ENCODE measurements at regions not wholly inside any gene's neighbourhood (a gene's known extent, or its start where the extent isn't known, plus 50 kb on each side); places are given as distances from the start of the nearest gene placed in this dataset.

DNA sequence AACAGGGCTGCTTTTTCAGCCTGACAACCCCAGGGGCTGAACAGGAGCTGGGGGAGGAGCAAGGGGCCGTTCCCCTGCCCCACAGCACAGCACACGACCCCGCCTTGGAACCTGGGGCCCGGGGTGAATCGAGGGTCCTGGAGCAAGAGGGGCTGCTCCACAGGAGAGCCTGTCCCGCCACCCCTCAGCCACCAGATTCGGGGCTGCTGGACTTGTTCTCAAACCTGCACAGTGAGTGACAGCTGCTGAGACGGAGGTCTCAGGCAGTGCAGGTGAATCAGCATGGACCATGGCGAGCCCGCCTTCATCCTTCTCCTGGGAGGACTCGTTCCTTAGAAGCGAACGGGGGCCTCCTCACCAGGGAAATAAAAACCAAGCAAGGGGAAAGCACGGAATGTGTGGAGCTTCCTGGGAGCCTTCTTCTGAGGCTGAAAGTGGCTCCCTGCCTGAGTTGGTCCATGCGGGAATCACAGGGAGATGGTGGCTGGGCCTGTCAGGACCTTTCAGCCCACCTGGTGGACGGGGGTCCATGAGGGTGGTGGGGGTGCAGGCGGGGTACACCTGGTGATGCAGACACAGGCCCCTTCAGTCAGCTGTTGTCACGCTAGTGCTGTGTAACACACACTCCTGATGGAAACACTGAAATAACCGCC lies 125.4 kb downstream of the SIK1 start:
- DNase-seq, result no peak

DNA sequence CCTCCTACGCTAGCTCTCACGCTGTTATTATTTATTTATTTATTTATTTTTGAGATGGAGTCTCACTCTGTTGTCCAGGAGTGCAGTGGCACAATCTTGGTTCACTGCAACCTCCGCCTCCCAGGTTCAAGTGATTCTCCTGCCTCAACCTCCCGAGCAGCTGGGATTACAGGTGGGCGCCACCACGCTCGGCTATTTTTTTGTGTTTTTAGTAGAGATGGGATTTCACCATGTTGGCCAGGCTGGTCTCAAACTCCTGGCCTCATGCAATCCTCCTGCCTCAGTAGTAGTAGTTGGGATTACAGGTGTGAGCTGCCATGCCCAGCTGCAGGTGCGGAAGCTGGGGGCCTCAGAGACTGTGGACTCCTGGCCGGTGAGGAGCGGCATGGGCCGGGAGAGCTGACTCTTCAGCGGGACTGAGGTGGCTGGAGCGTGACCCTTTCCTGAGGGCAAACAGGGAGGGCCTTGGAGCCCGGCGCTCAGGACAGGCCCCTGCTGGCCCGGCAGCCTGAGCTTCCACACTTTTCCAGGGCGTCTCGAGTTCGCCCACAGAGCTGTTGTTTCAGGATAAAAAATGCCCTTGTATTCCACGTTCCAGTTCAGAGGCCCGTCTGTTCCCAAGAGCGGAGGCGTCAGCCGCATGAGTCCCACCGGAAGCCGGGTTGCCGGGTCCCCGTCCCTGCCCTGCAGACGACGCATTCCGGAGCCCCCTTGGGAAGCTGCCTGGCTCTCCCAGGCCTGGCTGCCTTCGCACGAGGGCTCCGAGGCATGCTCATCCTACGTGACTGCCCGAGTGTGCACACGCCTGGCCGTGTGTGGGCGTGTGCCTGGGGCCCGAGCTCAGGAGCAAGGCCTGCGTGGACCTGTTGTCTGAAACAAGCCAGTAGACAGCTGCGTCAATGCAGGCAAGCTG lies 126.2 kb downstream of the SIK1 start:
- no peak for DNase-seq

DNA sequence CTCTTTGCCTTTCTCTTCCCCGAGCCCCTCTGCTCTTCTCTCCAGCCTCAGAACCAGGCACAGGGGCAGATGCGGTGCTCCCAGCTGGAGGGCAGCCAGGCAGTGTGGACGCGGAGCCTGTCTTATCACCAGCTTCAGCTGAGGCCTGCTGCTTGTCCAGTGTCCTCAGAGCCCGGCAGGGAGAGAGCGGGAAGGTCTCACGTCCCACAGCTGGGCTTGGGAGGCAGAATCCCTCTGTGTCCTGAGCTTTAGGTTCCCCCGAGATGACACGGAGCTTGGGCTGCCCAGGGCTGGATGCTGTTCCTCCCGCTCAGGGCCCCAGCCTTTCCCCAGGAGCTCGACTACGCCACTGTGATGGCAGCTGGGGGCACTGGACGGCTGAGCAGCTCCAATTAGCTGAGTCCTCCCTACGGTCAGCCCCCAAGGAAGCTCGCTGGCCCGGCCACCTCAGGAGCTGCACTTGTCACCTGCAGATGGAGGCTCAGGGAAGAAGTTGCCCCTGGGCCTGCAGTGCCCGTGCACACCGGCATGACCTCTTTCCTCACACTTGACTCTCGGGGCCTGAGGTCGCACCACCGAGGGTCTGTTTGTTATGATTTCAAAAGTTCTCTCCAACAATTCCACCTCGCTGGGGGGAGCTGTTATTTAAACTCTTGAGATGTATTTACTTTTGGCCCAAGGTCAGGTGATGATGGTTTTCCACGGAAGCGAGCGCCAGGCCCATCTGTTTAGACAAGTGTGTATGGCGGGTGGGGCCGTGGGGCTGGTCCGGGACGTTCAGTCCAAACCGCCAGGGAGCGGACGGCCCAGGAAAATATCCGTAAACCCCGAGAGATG lies 127.3 kb downstream of the SIK1 start:
- DNase-seq, result no peak

DNA sequence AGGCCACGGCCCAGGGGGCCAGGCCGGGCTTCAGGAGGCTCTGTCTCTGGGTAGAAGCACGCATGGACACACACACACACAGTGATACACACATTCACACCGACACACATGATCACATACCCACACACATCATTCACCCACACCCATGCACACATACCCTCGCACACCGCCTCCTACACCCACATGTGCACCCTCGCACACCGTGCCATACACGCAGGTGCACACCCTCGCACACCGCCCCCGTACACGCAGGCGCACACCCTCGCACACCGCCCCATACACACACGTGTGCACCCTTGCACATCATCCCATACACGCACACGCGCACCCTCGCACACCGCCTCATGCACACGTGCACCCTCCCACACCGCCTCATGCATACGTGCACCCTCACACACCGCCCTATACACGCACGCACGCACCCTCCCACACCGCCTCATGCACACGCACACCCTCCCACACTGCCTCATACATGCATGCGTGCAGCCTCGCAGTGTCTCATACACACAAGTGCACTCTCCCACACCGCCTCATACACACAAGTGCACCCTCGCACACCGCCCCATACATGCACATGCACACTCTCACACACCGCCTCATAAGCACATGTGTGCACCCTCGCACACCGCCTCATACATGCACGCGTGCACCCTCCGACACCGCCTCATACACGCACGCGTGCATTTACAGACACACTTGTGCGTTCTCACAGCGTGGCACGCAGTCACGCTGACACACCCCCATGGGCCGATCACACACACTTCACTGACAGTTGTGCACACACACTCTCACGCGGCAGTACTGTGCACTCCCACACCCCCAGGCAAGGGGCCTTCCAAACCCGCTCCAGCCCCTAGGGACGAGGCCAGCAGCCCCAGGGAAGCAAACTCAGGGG lies 128.1 kb downstream of the SIK1 start:
- DNase-seq, result no peak

DNA sequence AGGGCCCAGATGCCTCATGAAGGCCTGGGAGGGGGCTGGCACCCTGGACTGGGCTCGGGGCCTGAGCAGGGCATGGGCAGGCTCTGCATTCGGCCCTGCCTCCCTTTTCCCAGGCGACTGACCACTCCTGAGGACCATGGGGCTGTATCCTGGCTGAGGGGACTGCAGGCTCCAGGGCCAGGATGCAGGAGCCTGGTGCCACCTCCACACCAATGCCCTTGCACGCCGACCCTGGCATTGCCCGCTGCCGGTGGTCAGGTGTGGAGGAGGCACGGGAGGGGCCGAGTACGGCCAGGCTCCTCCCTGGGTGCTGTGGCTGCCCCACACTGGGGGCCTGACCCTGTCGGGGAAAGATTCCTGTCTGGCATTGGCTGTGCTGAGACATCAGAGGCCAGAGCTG lies 128.9 kb downstream of the SIK1 start:
- no peak for DNase-seq

DNA sequence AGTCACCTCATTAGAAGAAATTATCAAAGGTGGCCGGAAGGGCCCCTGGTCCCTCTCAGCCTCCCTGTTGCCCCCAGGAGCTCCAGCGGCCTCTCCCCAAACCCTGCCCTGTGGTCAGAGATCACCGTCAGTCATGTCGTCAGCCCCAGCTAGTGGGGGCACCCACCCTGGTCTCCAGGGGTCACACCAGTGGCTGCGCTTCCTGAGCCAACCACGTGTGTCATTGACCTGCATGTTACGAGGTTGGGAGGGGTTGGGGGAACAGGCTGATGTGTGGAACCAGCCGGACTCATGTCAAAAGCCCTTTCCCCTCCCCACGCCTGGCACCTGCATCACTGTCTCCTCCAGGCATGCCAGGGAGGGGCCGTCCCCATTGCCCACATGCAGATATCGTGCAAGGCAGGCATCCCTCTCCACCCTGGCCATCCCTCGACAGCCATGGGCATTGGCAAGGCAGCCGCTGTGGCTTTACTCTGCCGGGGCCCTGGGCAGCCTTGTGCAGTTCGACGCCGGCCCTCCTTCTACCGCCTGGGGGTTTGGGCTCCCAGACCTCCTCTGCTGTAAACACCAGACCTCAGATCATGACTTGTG lies 128.7 kb downstream of the CRYAA start:
- no peak for DNase-seq

DNA sequence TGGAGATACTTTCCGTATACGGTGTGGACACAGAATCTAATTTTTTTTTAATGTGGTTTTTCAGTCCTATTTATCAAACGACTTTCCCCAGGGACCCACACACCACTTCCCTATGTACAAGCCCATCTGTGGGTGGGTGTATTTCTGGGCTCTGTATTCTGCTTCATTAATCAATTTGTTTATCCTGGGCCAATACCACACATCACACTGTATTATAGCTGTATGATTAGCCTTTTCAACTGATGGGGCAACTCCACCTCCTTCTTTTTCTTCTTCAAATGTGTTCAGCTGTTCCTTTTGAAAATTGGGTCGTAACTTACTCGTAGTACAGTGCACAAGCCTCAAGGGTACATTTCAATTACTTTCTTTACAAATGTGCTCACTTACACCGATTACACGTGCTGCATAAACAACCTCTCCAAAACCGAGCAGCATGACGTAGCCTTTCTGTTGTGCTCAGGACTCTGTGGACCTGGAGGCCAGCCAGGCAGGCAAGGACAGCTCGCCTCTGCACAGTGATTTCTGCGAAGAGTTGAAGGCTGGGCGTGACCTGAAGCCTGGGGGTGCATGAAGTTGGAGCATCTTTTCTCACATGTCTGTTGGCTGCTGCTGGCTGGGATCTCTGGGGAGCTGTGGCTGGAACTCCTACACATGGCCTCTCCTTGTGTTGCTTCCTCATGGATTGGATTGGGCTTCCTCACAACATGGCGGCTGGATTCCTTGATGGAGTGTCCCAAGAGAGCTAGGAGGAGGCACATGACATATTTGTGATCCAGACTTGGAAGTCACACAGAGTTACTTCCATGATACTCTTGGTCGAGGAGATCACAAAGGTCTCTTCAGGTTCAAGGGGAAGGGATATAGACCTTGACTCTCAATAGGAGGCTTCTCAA lies 126.5 kb downstream of the CRYAA start:
- DNase-seq, result peak; percentile 61

DNA sequence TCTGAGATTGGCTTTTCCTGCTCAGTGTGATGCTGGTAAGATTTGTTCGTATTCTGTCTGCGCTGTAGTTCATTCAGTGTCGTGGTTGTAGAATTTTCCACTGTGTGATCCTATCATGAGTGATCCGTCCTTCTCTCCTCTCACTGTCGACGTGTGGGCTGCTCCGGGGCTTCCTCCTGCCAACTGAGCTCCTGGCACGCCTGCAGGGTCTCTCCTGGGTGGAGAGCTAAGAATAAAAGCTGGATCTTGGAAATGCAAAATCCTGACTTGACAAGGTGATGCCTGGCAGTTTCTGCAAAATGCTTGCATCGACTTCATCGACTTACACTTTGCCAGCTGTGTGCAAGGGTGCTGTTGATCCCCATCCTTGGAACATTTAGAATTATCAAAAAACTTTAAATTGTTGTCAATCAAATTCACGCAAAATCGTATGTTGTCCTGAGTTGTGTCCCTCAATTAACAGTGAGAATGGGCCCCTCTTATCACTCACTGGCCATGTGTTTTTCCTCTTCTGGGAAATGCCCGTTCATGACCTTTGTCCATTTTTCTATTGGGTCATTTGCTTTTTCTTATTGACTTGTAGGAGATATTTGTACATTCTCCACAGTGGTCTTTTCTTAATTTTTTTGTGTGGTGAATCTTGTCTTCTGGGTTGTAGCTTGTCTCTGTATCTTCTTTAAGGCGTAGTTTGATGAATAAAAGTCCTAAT lies 125.5 kb downstream of the CRYAA start:
- no peak for DNase-seq

DNA sequence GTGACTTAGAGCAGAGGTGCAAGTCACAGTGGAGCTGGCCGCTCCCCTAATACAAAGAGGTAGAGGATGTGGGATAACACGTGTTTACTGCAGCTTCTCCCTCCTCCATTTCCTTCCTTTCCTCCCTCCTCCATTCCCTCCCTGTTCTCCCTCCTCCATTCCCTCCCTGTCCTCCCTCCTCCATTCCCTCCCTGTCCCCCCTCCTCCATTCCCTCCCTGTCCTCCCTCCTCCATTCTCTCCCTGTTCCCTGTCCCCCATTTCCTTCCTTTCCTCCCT lies 124.0 kb downstream of the CRYAA start:
- no peak for DNase-seq

DNA sequence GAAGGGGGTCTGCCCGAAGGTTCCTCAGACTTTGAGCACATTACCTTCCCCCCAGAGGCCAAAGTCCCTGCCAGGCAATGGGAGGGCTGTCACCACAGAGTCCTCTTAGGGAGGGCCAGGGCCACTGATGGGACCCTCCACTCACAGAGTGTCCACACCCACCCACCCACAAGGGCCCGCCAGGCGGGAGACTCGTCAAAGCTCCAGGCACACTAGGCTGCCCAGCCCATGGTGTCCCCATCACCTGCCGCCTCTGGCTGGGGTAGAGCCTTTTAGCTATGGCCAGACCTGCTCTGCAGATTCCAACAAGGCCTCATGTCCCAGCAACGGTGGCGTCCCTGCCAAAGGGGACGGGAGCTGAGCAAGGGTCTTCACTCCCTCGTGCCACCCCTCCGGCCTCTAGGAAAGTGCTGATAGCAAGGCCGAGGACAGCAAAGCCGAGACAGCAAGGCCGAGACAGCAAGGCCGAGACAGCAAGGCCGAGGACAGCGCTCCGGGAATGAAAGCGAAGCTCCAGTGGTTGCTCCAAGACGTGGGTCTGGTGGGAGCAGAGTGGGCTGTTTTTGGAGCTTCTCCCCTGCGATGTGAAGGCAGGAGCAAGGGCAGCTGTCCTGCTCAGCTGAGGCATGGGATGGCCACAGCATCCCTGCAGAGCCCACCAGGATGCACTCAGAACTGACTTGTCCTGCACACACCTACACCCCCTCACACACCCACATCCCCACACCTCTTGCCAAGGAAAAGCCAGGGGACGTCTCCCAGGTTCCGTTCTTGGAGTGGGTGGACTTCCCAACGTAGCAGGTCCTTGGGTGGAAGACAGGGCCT lies 123.4 kb downstream of the CRYAA start:
- DNase-seq, result no peak

DNA sequence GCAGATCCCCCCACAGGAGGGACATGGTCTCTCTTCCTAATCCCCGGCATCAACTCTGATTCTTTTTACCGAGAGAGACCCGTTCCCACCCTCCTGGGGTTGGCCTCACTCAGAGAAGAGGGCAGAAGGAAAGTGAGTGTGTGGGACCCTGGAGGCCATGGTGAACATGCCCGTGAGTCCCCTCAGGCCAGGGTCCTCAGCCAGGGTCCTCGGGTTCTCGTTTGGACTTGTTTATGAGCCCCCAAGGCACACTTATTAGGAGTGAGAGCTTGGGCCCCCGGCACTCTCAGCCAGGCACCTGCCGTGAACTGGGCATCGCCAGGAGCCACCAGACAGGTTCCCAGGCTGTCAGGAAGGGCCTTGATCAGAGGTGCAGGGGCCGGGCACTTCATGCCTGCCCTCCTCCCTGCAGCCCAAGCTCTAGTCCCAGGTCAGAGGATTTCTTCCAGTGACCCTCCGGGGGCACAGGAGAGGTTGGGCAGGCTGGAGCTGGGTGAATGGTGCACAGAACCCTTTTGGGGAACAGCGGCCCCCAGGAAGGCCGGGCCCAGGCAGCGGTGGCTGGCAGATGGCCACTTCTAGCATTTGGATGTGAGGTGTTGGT lies 122.6 kb downstream of the CRYAA start:
- DNase-seq, result no peak

DNA sequence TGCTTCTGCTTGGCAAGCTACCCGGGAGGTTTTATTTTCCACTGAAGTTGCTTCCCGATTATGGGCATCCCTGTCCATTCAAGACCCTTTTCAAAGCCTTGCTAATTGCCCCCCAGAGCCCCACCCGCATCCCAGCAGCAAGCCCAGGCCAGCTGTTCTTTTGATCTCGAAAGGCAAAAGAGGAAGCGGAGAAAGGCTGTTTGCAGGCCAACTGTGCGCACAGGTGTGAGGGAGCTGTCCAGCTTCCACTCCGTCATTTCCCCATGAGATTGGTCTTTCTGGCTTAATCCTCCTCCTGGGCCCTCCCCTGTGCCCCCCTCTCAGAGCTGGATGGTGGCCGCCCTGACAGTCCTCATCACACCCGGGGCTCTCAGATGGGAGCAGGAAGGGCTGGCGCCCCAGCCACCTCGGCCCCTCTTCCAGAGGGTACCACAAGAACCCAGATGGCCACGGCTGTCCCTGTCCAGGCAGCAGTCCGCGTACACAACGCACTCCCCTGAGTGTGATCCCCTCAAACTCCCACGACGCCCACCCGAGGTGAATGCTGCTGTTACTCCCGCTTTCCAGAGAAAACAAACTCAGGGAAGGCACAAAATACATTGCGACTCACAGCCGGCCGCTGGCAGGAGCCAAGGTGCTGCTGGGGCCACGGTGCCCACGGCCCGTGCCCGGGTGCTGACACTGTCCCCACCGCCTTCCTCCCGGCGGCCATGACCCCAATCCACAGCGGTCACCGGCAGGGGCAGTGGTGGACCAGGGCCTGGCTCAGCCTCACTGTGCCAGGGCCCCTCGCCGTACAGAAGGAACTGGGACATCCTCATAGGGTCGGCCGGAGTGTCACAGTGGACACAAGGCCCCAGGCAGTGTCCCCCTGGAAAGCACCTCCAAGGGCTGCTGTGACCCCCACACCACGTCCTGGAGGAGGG lies 121.9 kb downstream of the CRYAA start:
- no peak for DNase-seq

DNA sequence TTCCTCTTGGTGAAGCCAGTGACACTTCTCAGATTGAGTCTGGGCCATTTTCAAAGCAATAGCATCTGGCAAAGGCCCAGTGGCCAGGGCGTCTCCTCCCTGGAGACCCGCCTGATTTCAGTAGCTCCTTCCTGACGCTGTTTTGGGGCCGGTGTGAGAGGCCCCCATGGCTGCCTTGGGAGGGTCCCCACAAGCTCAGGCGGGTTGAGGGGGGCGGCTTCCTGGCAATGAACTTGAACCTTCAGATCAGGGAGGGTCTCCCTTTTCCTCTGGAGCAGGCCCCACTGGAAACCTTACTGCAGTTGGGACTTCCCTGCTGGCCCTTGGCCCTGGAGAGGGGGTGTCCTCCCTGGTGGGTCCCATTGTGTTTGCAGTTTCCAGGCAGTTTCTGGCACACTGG lies 121.2 kb downstream of the CRYAA start:
- DNase-seq, result no peak

DNA sequence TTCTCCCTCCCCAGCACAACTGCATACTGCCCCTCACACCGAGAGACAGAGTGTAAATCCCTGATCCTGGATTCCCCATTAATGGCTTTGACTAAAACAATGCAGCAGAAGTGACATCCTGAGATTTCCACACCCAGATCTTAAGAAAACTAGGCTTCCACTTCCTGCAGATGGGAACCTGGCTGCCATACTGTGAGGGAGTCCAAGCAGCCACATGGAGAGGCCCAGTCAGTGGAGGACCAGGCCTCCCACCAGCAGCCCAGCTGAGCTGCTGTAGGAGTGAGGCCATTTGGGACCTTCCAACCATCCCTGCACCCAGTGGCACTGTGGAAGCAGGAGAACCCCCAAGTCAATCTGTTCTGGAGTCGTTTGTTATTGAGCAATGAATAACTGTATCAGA lies 120.6 kb downstream of the CRYAA start:
- DNase-seq, result no peak

DNA sequence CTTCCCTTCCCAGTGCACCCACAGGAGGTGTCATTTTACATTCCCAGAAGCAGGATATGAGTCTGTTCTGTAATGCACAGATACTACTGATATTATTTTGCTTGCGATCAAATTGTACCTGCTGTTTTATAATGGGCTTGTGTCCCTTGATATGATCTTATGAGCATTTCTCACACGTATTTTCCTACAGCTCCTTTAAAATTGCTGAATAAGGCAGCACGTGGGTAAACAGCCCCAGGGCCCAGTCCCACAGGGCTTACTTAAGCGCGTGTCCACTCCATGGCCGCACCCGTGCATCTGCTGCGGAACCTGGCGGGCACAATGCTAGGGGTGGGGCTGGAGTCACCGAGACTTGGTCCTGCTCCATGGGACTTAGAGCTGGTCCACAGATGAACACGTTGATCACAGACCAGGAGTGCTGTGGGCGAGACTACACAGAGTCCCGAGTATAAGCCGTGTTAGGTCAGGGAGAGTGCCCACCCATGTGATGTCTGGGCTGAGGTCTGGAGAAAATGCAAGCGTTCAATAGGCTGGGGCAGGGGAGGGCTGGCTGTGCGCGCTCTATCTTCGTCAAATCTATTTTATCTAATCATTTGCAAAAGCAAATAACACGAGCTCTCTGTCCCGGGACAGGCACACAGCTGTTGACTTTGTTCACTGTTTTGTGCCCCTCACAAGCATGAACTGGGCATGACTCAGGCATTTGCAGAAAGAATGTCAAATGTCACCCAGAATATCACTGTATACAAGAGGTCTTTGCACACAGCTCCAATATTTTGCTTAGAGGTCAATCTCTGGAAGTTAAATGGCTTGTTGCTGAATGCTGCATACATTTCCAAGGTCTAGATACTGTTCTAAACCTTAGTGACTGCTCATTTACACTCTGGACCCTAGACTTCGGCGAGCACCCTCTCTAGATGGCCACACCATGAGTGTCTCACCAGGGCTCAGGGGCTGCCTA lies 119.3 kb downstream of the CRYAA start:
- peak; percentile 70 for DNase-seq

DNA sequence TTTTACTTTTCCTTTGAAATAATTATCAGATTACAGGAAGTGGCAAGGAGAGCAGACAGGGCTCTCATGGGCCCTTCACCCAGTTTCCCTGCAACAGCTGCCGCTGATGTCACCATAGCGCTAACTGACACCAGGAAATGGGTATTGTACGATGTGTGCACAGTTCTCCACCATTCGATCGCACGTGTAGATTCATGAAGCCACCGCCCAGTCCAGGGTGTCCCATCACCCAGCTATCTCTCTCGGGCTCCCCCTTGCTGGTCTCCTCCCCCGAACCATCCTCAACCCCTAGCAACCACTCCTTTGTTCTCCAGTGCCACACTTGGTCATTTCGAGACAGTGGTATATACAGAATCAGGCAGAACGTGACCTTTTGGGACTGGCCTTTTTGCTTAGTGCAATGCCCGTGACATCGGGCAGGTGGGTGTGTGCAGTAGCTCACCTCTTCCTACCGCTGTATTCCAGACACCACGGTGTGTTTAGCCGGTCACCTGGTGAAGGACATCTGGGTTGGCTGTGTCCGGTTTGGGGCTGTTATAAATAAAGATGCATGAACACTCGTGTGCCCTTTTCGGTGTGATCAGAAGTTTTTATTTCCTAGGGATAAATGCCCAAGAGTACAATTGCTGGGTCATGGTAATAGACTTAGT lies 118.4 kb downstream of the CRYAA start:
- peak; percentile 99 for DNase-seq

Data from NCI-H2029 (cell line).